ENCODE measurements at regions not wholly inside any gene's neighbourhood (a gene's known extent, or its start where the extent isn't known, plus 50 kb on each side); places are given as distances from the start of the nearest gene placed in this dataset.

- no peak overlapping the region for H3K9ac ChIP-seq (ENCODE audit: insufficient read depth in 1 of 2, low read length in 2 of 2)
- H3K4me1 ChIP-seq (ENCODE audit: control insufficient read depth in 5 of 5, insufficient read depth in 5 of 5, low read length in 5 of 5) = no peaks in the 10 kb centered on the region
- DNase-seq (no peak), ATAC-seq (ENCODE audit: insufficient read depth, low FRiP score) (no peak)
- WGBS, 2 donors = 85% methylated on average over 8 of the region's 8 CpGs
- no peak overlapping the region for H3K4me3 ChIP-seq
- no peaks in the 10 kb centered on the region for H3K27me3 ChIP-seq (ENCODE audit: control insufficient read depth in 3 of 3, insufficient read depth in 3 of 3, low read length in 2 of 3)
- H3K27ac ChIP-seq (ENCODE audit: low read depth in 1 of 2, low read length in 1 of 2) = no peak overlapping the region
- no peaks in the 10 kb centered on the region for H3K36me3 ChIP-seq (ENCODE audit: control insufficient read depth in 4 of 4, insufficient read depth in 4 of 4, low read length in 4 of 4)
- peaks cover 0 to 2% (median 0%) of the 10 kb centered on the region in 4 donors for H3K9me3 ChIP-seq (ENCODE audit: control insufficient read depth in 4 of 4, insufficient read depth in 3 of 4, low read length in 3 of 4)
- no peak for TF ChIP-seq CTCF (IDR thresholded peaks at IDR 0.05; ENCODE audit: control extremely low read depth, extremely low read depth)
These were observed 104.6 kb upstream of the IGFBP7 start for GRCh38 chr4:57214654-57215411.

GRCh38 chr4:57211131-57211530, 100.9 kb upstream of the IGFBP7 start:
- Histone ChIP-seq H3K4me1 (ENCODE audit: control insufficient read depth in 5 of 5, insufficient read depth in 5 of 5, low read length in 5 of 5) (no peaks in the 10 kb centered on the region), H3K9ac (ENCODE audit: insufficient read depth in 1 of 2, low read length in 2 of 2) (no peak overlapping the region), H3K36me3 (ENCODE audit: control insufficient read depth in 4 of 4, insufficient read depth in 4 of 4, low read length in 4 of 4) (no peaks in the 10 kb centered on the region), H3K4me3 (no peak overlapping the region), H3K9me3 (ENCODE audit: control insufficient read depth in 4 of 4, insufficient read depth in 3 of 4, low read length in 3 of 4) (no peaks in the 10 kb centered on the region), H3K27ac (ENCODE audit: low read depth in 1 of 2, low read length in 1 of 2) (no peak overlapping the region), H3K27me3 (ENCODE audit: control insufficient read depth in 3 of 3, insufficient read depth in 3 of 3, low read length in 2 of 3) (no peaks in the 10 kb centered on the region)
- 75 to 95% methylated on average over 5 of the region's 5 CpGs for WGBS, 2 donors
- ATAC-seq (ENCODE audit: insufficient read depth, low FRiP score) (no peak), DNase-seq (no peak)
- no peak for TF ChIP-seq CTCF (IDR thresholded peaks at IDR 0.05; ENCODE audit: control extremely low read depth, extremely low read depth)

GRCh38 chr4:57206172-57206571, 96.0 kb upstream of the IGFBP7 start:
- Histone ChIP-seq H3K27ac (ENCODE audit: low read depth in 1 of 2, low read length in 1 of 2) (no peak overlapping the region), H3K36me3 (ENCODE audit: control insufficient read depth in 4 of 4, insufficient read depth in 4 of 4, low read length in 4 of 4) (no peaks in the 10 kb centered on the region), H3K4me1 (ENCODE audit: control insufficient read depth in 5 of 5, insufficient read depth in 5 of 5, low read length in 5 of 5) (peaks cover 0 to under 1% (median 0%) of the 10 kb centered on the region in 5 donors), H3K4me3 (no peak overlapping the region), H3K9me3 (ENCODE audit: control insufficient read depth in 4 of 4, insufficient read depth in 3 of 4, low read length in 3 of 4) (no peaks in the 10 kb centered on the region), H3K9ac (ENCODE audit: insufficient read depth in 1 of 2, low read length in 2 of 2) (no peak overlapping the region), H3K27me3 (ENCODE audit: control insufficient read depth in 3 of 3, insufficient read depth in 3 of 3, low read length in 2 of 3) (no peaks in the 10 kb centered on the region)
- no peak for TF ChIP-seq CTCF (IDR thresholded peaks at IDR 0.05; ENCODE audit: control extremely low read depth, extremely low read depth)
- DNase-seq (no peak), ATAC-seq (ENCODE audit: insufficient read depth, low FRiP score) (no peak)
- 45 to 91% methylated on average over 2 of the region's 2 CpGs for WGBS, 2 donors

- Histone ChIP-seq H3K9me3 (ENCODE audit: control insufficient read depth in 4 of 4, insufficient read depth in 3 of 4, low read length in 3 of 4) (no peaks in the 10 kb centered on the region), H3K4me3 (no peak overlapping the region), H3K36me3 (ENCODE audit: control insufficient read depth in 4 of 4, insufficient read depth in 4 of 4, low read length in 4 of 4) (no peaks in the 10 kb centered on the region), H3K9ac (ENCODE audit: insufficient read depth in 1 of 2, low read length in 2 of 2) (no peak overlapping the region), H3K27me3 (ENCODE audit: control insufficient read depth in 3 of 3, insufficient read depth in 3 of 3, low read length in 2 of 3) (no peaks in the 10 kb centered on the region), H3K4me1 (ENCODE audit: control insufficient read depth in 5 of 5, insufficient read depth in 5 of 5, low read length in 5 of 5) (peaks cover 0 to 6% (median 0%) of the 10 kb centered on the region in 5 donors), H3K27ac (ENCODE audit: low read depth in 1 of 2, low read length in 1 of 2) (no peak overlapping the region)
- DNase-seq (no peak), ATAC-seq (ENCODE audit: insufficient read depth, low FRiP score) (no peak)
- WGBS, 2 donors = 74 to 83% methylated on average over 1 of the region's 1 CpG
- TF ChIP-seq CTCF (IDR thresholded peaks at IDR 0.05; ENCODE audit: control extremely low read depth, extremely low read depth) = no peak
These were observed 95.4 kb upstream of the IGFBP7 start for GRCh38 chr4:57205580-57205979.
